Neural crest cell (in vitro differentiated cells): ENCODE measurements at regions not wholly inside any gene's neighbourhood (a gene's known extent, or its start where the extent isn't known, plus 50 kb on each side); places are given as distances from the start of the nearest gene placed in this dataset.
"Not testable (repeated sequence)": the region's sequence is repeated elsewhere in the genome, so short reads cannot be mapped to it uniquely, and the experiment has no call there.

ENCODE experiments used
- DNase-seq: peaks from one replicate; pipeline ENCODE4 v3.0.0; 2021; ENCODE audit warnings: low read depth, mixed read lengths, low spot score
- H3K27ac Mint-ChIP-seq: one replicate; pipeline ENCODE4 v1.8.0; 2021; ENCODE audit warnings: mild to moderate bottlenecking, mixed read lengths; ENCODE audit not compliant: unreplicated experiment
- H3K27me3 Mint-ChIP-seq: 2 replicates; pipeline ENCODE4 v1.8.0; 2021; ENCODE audit warnings: low read depth, mild to moderate bottlenecking, mixed read lengths
- H3K36me3 Mint-ChIP-seq: 2 replicates; pipeline ENCODE4 v1.8.0; 2021; ENCODE audit warnings: low read depth, mild to moderate bottlenecking, mixed read lengths
- H3K4me1 Mint-ChIP-seq: 2 replicates; pipeline ENCODE4 v1.8.0; 2021; ENCODE audit warnings: mixed read lengths
- H3K4me3 Mint-ChIP-seq: one replicate; pipeline ENCODE4 v1.8.0; 2021; ENCODE audit warnings: mild to moderate bottlenecking, mixed read lengths
- H3K9me3 Mint-ChIP-seq: 2 replicates; pipeline ENCODE4 v1.8.0; 2021; ENCODE audit warnings: mixed read lengths
- TF ChIP-seq, protein P1 (sequence below): fragments of 200-600 bp; sonication (generic); conservative IDR thresholded peaks from 2 replicates; pipeline ENCODE4 v1.5.0; 2021; ENCODE audit warnings: antibody characterized with exemption, mild to moderate bottlenecking

DNA sequence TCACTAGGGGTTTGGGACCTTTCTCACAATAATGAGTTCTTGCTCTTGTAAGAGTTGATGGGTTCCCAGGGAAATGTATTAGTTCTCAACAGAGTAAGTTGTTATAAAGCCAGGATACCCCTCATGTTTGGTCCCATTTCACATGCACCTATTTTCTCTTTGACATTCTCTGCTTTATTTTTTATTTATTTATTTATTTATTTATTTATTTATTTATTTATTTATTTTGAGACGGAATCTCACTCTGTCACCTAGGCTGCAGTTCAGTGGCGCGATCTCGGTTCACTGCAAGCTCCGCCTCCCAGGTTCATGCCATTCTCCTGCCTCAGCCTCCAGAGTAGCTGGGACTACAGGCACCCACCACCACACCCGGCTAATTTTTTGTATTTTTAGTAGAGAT is 52.2 kb downstream of the ACTRT1 start:
- H3K4me1 Mint-ChIP-seq, DNase-seq, H3K9me3 Mint-ChIP-seq, H3K36me3 Mint-ChIP-seq, H3K4me3 Mint-ChIP-seq, H3K27ac Mint-ChIP-seq, H3K27me3 Mint-ChIP-seq: not testable (repeated sequence)

DNA sequence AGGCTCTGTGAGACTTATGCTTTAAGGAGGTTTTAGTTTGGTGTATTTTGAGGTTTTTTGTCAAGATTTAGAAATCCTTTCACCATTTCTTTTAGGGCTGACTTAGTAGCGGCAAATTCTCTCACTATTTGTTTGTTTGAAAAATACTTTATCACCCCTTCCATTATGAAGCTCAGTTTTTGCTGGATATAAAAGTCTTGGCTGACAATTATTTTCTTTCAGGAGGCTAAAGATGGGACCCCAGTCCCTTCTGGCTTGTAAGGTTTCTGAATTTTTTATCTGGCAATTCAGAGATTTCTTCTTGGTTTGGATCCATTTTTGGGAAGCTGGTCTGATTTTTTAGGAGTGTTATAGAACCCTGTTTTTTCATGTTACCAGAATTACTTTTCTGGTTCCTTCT is 88.5 kb downstream of the ACTRT1 start:
- peaks cover 4% of the 10 kb centered on the region for H3K4me1 Mint-ChIP-seq
- DNase-seq = no peak
- H3K27me3 Mint-ChIP-seq = no peaks in the 10 kb centered on the region
- H3K27ac Mint-ChIP-seq = no peak overlapping the region
- TF ChIP-seq, protein P1, sequence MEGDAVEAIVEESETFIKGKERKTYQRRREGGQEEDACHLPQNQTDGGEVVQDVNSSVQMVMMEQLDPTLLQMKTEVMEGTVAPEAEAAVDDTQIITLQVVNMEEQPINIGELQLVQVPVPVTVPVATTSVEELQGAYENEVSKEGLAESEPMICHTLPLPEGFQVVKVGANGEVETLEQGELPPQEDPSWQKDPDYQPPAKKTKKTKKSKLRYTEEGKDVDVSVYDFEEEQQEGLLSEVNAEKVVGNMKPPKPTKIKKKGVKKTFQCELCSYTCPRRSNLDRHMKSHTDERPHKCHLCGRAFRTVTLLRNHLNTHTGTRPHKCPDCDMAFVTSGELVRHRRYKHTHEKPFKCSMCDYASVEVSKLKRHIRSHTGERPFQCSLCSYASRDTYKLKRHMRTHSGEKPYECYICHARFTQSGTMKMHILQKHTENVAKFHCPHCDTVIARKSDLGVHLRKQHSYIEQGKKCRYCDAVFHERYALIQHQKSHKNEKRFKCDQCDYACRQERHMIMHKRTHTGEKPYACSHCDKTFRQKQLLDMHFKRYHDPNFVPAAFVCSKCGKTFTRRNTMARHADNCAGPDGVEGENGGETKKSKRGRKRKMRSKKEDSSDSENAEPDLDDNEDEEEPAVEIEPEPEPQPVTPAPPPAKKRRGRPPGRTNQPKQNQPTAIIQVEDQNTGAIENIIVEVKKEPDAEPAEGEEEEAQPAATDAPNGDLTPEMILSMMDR = no peak
- H3K9me3 Mint-ChIP-seq = peaks cover 7% of the 10 kb centered on the region
- H3K4me3 Mint-ChIP-seq = no peak overlapping the region
- H3K36me3 Mint-ChIP-seq = no peaks in the 10 kb centered on the region

DNA sequence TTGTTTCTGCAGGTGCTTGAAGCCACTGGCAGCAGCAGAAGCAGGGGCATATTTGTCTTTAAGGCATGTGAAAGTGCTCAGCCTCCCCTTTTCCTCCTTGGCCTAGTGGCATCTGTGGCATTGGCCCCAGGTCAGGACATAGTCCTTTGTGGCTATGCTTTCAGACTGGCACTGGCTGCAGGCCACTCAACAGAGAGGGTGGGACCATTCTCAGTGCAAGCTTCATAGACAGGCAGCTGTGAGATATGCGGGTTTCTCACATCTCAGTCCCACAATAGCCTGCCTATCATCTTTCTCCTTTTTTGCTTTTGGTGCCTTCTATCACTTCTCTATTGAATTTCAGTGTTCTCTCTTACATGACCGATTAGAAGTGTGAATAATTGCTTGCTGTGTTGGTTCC is 104.8 kb downstream of the ACTRT1 start:
- Mint-ChIP-seq H3K36me3 (no peaks in the 10 kb centered on the region), H3K4me3 (no peak overlapping the region), H3K27me3 (no peaks in the 10 kb centered on the region), H3K9me3 (no peaks in the 10 kb centered on the region), H3K27ac (no peak overlapping the region), H3K4me1 (peaks cover 4% of the 10 kb centered on the region)
- TF ChIP-seq, protein P1 = no peak
- no peak for DNase-seq

DNA sequence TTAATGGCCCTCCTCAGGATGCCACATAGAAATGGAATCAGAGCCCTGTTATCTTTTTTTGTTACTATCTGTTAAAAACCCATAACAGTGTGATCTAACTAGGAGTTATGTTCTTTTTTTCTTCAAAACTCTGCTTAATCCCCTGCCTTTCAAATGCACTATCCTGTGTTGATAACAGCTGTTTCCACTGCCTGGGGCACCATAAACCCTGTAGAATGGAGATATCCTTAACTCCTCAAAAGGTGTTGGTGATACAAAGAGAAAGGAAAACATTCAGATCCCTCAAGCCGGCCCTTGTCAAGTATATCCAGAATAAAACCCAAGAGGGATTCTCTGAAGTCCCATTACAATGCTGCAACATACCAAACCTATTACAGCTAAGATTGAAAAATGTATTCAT is 108.6 kb downstream of the ACTRT1 start:
- Mint-ChIP-seq H3K27ac (no peak overlapping the region), H3K27me3 (no peaks in the 10 kb centered on the region), H3K4me1 (peaks cover 2% of the 10 kb centered on the region), H3K9me3 (no peaks in the 10 kb centered on the region), H3K4me3 (no peak overlapping the region), H3K36me3 (no peaks in the 10 kb centered on the region)
- TF ChIP-seq, protein P1 = no peak
- no peak for DNase-seq

DNA sequence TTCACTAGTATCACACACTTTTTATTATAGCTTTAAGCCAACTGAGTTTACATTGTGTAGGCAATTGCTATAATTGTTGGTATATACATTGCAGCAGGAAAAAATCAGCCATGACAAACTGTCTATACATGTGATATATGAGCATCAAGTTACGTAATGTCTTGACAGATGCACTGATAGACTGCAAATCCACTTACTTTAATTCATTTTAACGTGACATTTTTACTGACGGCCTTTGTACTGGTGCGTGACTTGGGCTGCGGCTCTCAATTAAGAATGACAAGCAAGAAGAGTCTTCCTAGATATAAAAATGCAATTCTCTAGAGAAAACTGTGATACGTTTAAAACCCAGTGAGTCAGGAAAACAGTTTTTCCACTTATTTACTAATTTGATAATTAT is 143.8 kb downstream of the ACTRT1 start:
- peaks cover 4% of the 10 kb centered on the region for H3K9me3 Mint-ChIP-seq
- no peaks in the 10 kb centered on the region for H3K27me3 Mint-ChIP-seq
- H3K4me1 Mint-ChIP-seq = no peaks in the 10 kb centered on the region
- TF ChIP-seq, protein P1 = no peak
- H3K36me3 Mint-ChIP-seq = no peaks in the 10 kb centered on the region
- H3K4me3 Mint-ChIP-seq = no peak overlapping the region
- no peak overlapping the region for H3K27ac Mint-ChIP-seq
- no peak for DNase-seq

DNA sequence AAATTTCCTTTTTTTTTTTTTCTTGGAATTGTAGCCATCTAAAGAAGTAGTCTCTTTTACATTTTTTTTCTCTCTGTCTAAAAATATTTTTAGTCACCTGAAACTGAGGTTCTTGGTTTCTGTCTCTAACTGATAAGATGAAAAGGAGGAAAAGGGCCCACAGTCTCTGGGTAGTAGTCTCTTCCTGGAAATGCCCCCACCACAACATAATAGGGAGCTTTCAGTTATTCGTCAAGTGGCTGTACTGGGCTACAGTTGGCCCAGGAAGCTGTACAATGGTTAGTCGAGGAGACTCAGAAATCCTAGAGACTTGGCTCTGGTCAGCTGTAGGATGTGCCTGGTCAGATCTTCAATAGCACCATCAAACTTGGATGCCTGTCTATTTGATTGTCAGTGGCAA is 163.4 kb downstream of the ACTRT1 start:
- DNase-seq = no peak
- no peaks in the 10 kb centered on the region for H3K27me3 Mint-ChIP-seq
- no peak overlapping the region for H3K27ac Mint-ChIP-seq
- TF ChIP-seq, protein P1 = no peak
- H3K36me3 Mint-ChIP-seq = no peaks in the 10 kb centered on the region
- H3K9me3 Mint-ChIP-seq = peaks cover 3% of the 10 kb centered on the region
- H3K4me1 Mint-ChIP-seq = no peaks in the 10 kb centered on the region
- no peak overlapping the region for H3K4me3 Mint-ChIP-seq
